OCI-LY3 (cell line): ENCODE measurements at regions not wholly inside any gene's neighbourhood (a gene's known extent, or its start where the extent isn't known, plus 50 kb on each side); places are given as distances from the start of the nearest gene placed in this dataset.

Source experiments
- H2AFZ ChIP-seq: fragments of 200-600, 300-600 bp; shearing (Covaris generic); 2 replicates; pipeline ENCODE4 v1.6.0; 2014; ENCODE audit warnings: antibody characterized with exemption, low read depth, low read length
- H3K27ac ChIP-seq: fragments of 200-600, 300-600 bp; sonication (generic); 2 replicates; pipeline ENCODE4 v1.5.1; 2014; ENCODE audit warnings: mild to moderate bottlenecking, low read length, moderate library complexity, mixed read lengths
- H3K27me3 ChIP-seq: fragments of 200-600, 300-600 bp; sonication (generic); 2 replicates; pipeline ENCODE4 v1.6.1; 2014; ENCODE audit warnings: low read depth, low read length, mixed read lengths
- H3K36me3 ChIP-seq: fragments of 200-600, 300-600 bp; sonication (generic); replicated peaks from 2 replicates; pipeline ENCODE3; 2014; ENCODE audit warnings: low read depth, low read length, mixed read lengths
- H3K4me1 ChIP-seq: fragments of 300-600, 200-600 bp; sonication (generic); 2 replicates; pipeline ENCODE4 v1.6.1; 2014; ENCODE audit warnings: low read length, mixed read lengths
- H3K4me2 ChIP-seq: fragments of 200-600, 300-600 bp; sonication (generic); 2 replicates; pipeline ENCODE4 v1.6.1; 2014; ENCODE audit warnings: low read length, mixed read lengths
- H3K4me3 ChIP-seq: fragments of 300-600, 200-600 bp; sonication (generic); 2 replicates; pipeline ENCODE4 v1.5.1; 2014; ENCODE audit warnings: antibody characterized with exemption, mild to moderate bottlenecking, low read length, moderate library complexity
- H3K79me2 ChIP-seq: fragments of 300-600, 200-600 bp; shearing (Covaris generic); 2 replicates; pipeline ENCODE4 v1.6.1; 2014; ENCODE audit warnings: mild to moderate bottlenecking, low read length, mixed read lengths
- H3K9ac ChIP-seq: fragments of 300-600, 200-600 bp; shearing (Covaris generic); 2 replicates; pipeline ENCODE4 v1.6.0; 2014; ENCODE audit warnings: mild to moderate bottlenecking, low read length, moderate library complexity
- H3K9me3 ChIP-seq: fragments of 200-600, 300-600 bp; shearing (Covaris generic); 2 replicates; pipeline ENCODE4 v1.6.1; 2014; ENCODE audit warnings: low read length, mixed read lengths; ENCODE audit not compliant: insufficient read depth
- H4K20me1 ChIP-seq: fragments of 200-600, 300-600 bp; sonication (generic); 2 replicates; pipeline ENCODE4 v1.6.1; 2016; ENCODE audit warnings: low read length, mixed read lengths; ENCODE audit not compliant: insufficient read depth
- CTCF ChIP-seq: fragments of 200-600, 300-600 bp; sonication (generic); IDR thresholded peaks from 2 replicates; pipeline ENCODE4 v1.5.1; 2014; ENCODE audit warnings: antibody characterized with exemption, low read length, low read depth
- EZH2phosphoT487 ChIP-seq: fragments of 200-600 bp; shearing (Covaris generic); IDR thresholded peaks from 2 replicates; pipeline ENCODE4 v1.6.1; 2018; ENCODE audit warnings: antibody characterized with exemption, mixed run types, low read depth

- Histone ChIP-seq H2AFZ (no peak overlapping the region), H3K9me3 (no peaks in the 10 kb centered on the region), H3K27ac (no peak overlapping the region), H3K4me2 (no peak overlapping the region), H3K4me3 (no peak overlapping the region), H3K9ac (no peak overlapping the region), H4K20me1 (no peaks in the 10 kb centered on the region), H3K4me1 (no peaks in the 10 kb centered on the region), H3K36me3 (no peaks in the 10 kb centered on the region), H3K27me3 (no peaks in the 10 kb centered on the region), H3K79me2 (no peaks in the 10 kb centered on the region)
- no peak for TF ChIP-seq EZH2phosphoT487
- no peak for TF ChIP-seq CTCF
Observed at GRCh38 chr18:66999003-66999402, 395.1 kb upstream of the CDH19 start.

GRCh38 chr18:66995270-66995669 lies 391.4 kb upstream of the CDH19 start:
- Histone ChIP-seq H3K9ac (no peak overlapping the region), H3K4me1 (no peaks in the 10 kb centered on the region), H3K36me3 (no peaks in the 10 kb centered on the region), H3K27ac (no peak overlapping the region), H3K4me3 (no peak overlapping the region), H3K9me3 (no peaks in the 10 kb centered on the region), H4K20me1 (no peaks in the 10 kb centered on the region), H3K79me2 (no peaks in the 10 kb centered on the region), H3K4me2 (no peak overlapping the region), H2AFZ (no peak overlapping the region), H3K27me3 (no peaks in the 10 kb centered on the region)
- TF ChIP-seq EZH2phosphoT487 (no peak), CTCF (no peak)

GRCh38 chr18:66994790-66995189 lies 390.9 kb upstream of the CDH19 start:
- no peaks in the 10 kb centered on the region for H3K27me3 ChIP-seq
- H2AFZ ChIP-seq = no peak overlapping the region
- H3K27ac ChIP-seq = no peak overlapping the region
- H3K4me3 ChIP-seq = no peak overlapping the region
- no peaks in the 10 kb centered on the region for H4K20me1 ChIP-seq
- TF ChIP-seq EZH2phosphoT487 = no peak
- TF ChIP-seq CTCF = no peak
- no peak overlapping the region for H3K9ac ChIP-seq
- no peaks in the 10 kb centered on the region for H3K79me2 ChIP-seq
- no peaks in the 10 kb centered on the region for H3K36me3 ChIP-seq
- H3K4me2 ChIP-seq = no peak overlapping the region
- H3K4me1 ChIP-seq = no peaks in the 10 kb centered on the region
- no peaks in the 10 kb centered on the region for H3K9me3 ChIP-seq

GRCh38 chr18:66993492-66993891 lies 389.6 kb upstream of the CDH19 start:
- no peaks in the 10 kb centered on the region for H3K4me1 ChIP-seq
- no peaks in the 10 kb centered on the region for H3K79me2 ChIP-seq
- H3K36me3 ChIP-seq = no peaks in the 10 kb centered on the region
- H3K4me2 ChIP-seq = no peak overlapping the region
- no peaks in the 10 kb centered on the region for H3K27me3 ChIP-seq
- no peaks in the 10 kb centered on the region for H4K20me1 ChIP-seq
- no peak for TF ChIP-seq CTCF
- no peak for TF ChIP-seq EZH2phosphoT487
- H3K9ac ChIP-seq = no peak overlapping the region
- no peak overlapping the region for H3K27ac ChIP-seq
- H3K9me3 ChIP-seq = no peaks in the 10 kb centered on the region
- H2AFZ ChIP-seq = no peak overlapping the region
- no peak overlapping the region for H3K4me3 ChIP-seq
